Inflammatory macrophage treated with lipopolysaccharide for 1 hour (primary cell): ENCODE measurements at regions not wholly inside any gene's neighbourhood (a gene's known extent, or its start where the extent isn't known, plus 50 kb on each side); places are given as distances from the start of the nearest gene placed in this dataset.
"Not testable (repeated sequence)": the region's sequence is repeated elsewhere in the genome, so short reads cannot be mapped to it uniquely, and the experiment has no call there.

ENCODE experiments used
- DNase-seq, 2 donors: peaks; one replicate each; pipeline ENCODE4 v3.0.0-alpha.2; 2020 to 2022

DNA sequence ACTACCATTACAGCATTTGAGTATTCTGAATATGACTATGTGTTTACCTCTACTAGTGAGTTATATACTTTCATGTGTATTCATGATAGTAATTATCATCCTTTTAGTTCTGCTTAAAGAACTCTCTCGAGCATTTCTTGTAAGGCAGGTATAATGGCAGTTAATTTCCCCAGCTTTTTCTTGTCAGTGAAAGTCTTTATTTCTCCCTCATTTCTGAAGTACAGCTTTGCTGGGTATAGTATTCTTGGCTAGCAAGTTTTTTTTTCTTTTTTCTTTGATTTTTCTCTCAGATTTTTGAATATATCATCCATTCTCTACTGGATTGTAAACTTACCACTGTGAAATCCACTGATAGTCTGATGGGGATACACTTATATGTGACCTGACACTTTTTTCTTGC is 165.9 kb upstream of the ARHGAP5 start:
- no peak for DNase-seq

DNA sequence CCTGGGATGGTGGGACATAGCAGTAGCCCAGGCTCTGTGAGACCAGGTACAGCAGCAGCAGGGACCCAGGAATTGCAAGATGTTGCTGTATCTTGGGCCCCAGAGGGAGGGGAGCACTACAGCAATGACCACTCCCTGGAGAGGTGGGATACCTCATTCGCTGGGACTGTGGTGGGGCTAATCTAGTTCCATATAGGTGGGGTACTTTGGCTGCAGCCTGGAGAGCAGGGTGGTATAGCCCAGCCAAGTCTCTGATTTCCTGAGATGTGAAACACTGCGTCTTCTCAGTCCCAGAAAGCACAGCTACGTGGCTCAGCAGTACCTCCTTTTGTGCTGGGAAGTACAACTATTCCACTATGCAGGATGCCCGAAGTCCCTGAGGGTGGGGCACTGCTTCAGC is 163.7 kb upstream of the ARHGAP5 start:
- DNase-seq, result no peak

DNA sequence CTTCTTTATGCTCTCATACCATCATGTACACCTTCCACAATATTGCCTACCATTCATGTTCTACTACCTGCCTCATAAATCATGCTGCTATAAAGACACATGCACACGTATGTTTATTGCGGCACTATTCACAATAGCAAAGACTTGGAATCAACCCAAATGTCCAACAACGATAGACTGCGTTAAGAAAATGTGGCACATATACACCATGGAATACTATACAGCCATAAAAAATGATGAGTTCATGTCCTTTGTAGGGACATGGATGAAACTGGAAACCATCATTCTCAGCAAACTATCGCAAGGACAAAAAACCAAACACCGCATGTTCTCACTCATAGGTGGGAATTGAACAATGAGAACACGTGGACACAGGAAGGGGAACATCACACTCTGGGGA is 158.8 kb upstream of the ARHGAP5 start:
- DNase-seq, result not testable (repeated sequence)

DNA sequence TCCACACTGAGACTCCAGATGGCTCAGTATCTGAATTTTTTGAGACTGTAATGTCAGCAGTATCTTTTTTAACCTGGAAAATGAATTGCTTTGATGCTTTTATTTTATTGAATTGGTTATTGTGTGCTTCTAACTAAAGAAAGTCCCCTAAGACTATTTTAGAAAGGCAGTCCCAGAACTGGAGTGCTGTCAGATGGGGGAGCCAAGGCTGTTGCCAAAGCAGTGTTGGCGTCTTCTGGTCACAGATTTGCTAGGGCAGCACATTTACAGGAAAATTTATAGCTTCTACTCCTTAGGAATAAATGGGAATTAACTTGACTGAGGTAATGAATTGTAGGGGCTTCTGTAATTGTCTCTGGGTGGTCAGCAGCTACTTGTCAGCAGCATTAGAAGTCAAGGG is 157.1 kb upstream of the ARHGAP5 start:
- no peak for DNase-seq

DNA sequence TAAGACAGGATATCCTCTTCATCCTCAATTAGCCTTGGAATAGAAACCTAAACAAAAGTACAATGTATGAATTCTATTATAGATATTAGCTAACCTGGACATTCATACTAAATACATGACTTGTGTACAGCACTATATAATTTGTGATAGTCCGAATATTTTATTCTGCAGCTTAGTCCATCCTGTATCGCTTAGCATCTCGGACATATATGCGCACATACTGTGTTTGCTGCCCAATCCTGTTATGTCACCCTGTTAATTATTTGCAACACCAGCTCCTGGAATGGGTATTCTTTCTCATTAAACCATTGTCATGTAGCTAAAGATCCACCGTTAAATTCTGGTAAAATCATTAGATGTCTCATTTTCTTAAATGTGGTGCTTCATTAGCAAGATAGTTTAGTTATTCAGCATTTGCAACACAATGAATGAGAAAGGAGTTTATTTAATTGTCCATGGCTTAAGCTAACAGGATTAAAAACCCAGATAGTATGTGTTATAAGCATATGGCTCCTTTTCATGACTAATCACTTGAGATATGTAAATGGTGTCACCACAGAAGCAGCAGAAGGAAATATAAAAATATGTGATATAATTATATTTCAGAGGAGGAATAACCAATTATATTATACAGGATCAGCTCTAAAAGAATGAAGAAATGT is 156.0 kb upstream of the ARHGAP5 start:
- DNase-seq, result no peak

DNA sequence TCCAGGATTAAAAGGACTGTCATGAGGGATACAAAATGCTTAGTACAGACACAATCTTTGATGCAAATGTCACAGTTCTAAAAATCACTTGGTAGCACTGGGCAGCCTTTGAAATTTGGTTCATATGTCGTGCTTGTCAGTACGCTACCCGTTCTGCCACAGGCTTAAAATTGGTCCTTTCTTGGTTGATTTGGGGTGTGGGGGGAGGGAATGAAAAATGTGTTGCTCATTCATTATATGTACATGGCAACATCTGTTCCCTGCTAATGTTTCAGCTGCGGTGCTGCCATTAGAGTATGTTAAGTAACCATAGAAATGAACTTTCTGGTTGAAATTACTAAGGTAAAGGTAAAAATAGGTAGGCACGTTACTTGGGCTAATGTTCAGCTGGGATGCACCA is 155.4 kb upstream of the ARHGAP5 start:
- no peak for DNase-seq

DNA sequence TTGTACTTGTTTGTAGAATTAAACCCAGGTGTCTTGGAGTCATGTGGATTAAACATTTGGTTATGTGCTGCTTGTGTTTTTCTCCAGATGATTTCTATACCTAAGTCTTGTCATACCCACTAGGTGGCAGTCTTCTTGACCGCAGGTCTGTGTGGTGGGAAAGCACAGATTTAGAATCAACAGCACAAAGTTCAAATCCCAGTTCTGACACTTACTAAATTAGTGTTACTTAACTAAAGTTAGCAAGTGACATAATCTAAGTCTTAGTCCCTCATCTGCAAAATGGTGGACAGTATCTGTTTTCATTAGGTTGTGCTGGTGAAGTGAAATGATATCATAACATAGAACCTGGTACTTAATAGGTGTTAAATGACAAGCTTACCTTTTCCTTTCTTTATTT is 151.0 kb upstream of the ARHGAP5 start:
- peak; percentile 53 to 63 for DNase-seq

DNA sequence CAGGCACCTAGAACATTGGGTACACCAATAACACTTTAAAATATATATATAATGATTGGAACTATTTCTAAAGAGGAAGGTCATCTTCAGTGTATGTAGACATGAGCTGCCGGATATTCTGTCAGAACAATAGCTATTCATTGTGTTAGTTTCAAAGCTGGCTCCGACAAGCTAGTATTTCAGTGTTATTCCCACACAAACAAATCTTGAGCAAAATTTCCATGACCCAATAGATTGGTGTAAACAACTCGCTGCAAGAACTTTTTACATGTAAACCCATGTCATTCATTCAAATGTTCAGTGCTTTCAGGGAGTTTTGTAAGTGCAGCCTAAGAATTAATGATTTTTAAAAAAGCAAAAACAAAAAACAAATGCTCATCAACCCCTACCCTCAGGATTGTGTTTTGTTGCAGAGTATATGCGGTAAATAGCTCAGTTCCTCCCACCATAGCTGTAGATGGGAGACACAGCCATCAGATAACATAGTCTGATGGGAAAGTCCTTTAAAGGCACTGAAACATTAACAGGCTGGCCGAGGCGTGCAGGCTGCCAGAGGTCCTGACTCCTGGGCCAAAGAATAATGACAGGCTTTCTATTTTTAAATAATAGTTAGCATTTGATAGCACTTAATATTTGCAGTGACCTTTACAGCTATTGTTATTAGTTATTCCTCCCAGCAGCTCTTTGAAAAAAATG is 150.3 kb upstream of the ARHGAP5 start:
- DNase-seq, result no peak

DNA sequence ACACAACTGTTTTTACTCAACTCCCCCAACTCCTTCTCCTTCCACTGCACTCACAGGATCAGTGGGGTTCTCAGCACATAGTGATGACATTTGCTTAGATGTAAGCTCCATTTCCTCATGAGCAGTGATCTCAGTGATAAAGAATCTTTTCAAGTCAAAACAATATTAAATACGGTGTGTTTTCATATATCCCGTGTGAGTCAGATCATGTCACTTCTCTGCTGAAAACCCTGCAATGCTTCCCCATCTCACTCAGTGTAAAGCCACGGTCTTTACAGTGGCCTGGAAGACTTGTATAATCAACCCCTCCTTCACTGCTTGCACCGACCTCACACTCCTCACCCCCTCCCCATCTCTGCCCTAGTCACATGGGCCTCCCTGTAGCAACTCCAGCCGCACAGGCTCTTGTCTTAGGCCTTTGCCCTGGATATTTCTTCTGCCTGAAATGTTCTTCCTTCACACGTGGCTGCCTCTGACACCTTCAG is 149.7 kb upstream of the ARHGAP5 start:
- DNase-seq, result no peak

DNA sequence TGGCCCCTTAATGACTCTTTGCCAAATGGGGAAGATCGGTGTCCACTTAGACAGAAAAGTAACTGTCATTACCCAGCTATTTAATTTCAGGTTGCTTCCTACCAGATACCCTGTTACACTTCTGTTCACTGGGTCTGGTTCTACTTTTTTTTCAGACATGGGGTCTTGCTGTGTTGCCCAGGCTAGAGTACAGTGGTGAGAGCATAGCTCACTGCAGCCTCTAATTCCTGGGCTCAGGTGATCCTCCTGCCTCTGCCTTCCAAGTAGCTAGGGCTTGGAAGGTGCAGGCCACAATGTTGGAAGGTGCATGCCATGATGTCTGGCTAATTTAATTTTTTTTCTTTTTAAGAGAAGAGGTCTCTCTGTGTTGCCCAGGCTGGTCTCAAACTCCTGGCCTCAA is 147.0 kb upstream of the ARHGAP5 start:
- no peak for DNase-seq

DNA sequence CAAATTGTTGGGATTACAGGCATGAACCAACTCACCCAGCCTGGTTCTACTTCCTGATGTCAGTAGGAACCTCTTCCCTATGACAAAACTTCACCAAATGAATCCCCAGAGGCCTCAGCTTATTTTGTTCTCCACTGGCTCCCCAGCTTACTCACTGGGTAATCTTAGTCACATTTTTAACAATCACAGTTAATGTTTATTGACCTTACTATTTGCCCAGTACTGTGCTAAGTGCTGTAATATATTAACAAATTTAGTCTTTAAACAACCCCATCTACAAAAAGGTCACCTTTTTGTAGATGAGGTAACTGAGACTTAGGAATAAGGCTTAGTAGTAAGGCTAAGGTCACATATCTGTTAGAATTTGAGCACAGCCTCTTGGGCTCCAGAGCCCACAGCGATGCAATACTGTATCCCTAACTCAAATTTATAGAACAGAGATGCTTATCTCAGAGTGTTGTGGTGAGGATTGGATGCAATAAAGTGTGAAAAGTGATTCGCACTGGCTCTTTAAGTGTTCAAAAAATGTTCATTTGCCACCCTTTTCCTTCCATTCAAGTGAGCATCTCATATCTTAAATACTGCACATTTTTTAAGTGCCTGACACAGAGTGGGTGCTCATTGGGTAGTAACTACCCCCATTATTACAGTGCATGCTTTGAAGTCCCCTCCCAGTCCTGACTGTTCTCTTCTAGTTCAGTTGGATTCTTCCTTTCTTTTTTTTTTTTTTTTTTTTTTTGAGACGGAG is 146.4 kb upstream of the ARHGAP5 start:
- no peak for DNase-seq

DNA sequence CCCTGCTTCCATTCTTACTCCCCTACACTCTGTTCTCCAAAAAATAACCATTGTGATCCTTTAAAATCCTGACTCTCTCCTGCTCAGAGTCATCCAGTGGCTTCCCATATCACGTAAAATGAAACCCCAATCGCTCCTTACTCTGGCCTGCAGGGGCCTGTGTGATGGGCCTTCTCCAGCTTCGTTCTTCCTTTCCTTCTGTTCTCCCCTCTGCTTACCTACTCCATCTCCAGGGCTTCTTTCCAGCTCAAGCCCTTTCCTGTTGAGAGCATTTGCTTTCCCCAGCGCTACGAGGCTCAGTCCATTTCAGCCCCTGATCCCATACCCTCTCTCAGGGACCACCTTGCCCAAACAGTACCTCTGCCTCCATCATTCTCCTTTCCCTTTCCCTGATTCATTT is 144.4 kb upstream of the ARHGAP5 start:
- no peak for DNase-seq

DNA sequence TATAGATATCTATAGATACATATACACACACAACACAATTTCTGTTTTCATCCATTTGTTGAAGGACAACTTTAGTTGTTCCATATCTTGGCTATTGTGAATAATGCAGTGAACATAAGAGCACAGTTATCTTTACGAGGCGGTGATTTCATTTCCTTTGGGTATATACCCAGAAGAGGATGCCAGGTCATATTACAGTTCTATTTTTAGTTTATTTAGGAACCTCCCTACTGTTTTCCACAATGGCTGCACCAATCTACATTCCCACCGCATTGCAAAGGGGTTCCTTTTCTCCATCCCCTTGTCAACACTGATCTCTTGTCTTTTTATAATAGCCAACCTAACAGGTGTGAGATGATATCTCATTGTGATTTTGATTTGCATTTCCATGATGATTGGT is 143.4 kb upstream of the ARHGAP5 start:
- DNase-seq, result no peak

DNA sequence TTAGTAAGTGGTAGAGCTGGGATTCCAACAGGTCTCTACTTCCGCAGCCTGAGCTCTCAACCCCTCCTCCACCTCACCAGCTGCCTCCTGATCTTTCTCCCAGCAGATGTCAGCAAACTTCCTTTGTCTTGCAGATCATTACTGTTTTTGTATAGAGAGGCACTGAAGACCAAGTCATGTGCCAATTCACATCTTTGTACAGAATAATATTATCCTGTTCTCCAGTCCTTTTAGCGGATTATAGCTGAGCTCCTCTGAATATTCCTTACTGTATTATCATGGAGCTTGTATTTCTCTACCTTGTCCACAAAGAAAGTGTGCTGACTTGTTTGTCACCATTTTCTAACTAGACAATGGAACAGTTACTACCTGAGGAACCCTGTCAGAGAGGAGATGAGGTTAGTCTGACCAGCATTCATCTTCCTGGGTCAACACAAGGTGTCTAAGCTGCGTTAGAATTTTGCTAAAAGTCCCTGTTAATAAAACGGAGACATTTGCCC is 142.3 kb upstream of the ARHGAP5 start:
- no peak for DNase-seq

DNA sequence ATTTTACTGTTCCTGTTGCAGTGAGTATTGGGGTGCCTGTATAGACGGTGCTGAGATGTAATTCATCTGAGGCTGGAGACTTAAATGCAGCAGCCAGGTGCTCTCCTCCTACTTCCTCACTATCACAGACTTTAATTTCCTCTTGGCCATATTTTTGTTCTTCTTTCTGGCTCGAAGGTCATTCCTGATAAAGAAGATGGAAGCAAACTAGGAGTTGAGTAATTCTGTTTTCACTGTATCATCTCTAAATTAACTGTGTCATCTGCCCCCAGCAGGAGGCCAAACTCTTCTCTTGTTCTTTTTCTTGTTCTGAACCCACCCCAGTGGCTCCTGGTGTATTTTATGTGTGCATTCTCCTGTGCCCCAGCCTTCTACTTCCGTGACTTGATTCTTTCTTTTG is 141.7 kb upstream of the ARHGAP5 start:
- DNase-seq, result no peak

DNA sequence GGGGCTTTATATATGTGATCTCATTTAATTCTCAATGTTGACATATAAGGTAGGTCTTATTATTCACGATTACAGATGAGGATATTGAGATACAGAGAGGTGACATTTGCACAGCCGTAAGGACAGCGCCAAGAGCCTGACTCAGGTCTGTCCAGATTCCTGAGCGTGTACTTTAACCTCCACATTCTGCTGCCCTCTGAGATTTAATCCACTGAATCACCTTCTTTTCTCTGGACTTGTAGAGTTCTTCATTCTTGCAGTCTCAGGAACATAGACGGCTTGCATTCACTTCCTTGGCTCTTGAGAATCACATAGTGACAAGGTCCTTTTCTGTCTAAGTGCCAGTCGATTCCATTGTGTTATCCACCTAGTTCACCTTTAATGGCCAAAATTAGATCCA is 141.0 kb upstream of the ARHGAP5 start:
- DNase-seq, result no peak

DNA sequence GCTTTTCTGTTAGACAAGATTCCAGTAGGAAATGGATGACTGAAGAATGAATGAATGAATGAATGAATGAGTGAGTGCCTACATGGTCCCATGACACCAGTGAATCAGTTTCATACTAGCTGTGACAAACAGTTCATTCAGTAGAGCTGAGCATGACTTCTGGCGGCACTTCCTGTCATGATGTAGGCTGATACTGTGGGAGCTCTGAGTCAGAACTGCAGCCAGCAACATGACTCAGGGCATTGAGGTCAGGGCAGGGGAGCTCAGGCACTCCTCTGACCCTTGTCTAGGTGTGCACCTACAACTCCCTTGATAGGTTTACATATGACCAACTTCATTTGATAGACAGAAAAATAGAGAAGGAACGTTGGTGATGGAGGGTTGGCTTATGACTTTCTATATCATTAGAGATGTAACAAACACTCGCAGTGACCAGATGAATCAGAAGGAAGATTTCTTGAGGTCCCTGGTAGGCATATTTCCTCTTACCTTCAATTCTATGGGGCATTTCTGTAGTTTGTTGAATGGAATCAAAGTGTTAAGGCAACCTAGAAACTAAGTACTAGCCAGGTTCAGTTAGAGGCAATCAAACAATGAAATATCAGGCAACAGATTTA is 139.3 kb upstream of the ARHGAP5 start:
- peak; percentile 56 to 87 for DNase-seq

DNA sequence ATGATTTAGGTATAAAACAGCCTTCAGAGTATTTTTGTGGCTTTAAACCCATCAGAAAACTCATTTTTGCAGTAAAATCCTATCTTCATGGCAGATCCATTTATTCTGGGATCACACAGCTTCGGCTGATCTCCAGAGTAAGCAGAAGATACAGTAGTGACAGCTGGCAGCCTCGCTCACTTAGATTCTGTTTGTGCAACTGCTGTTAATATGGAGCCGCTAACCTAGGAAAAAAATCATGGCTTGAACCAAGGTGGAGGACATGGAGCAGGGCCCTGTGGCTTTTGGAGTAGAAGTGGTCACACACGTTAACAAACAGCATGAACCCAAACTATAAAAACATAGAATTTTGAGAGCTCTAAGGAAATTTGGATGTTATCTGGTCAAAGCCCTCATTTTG is 137.2 kb upstream of the ARHGAP5 start:
- no peak for DNase-seq

DNA sequence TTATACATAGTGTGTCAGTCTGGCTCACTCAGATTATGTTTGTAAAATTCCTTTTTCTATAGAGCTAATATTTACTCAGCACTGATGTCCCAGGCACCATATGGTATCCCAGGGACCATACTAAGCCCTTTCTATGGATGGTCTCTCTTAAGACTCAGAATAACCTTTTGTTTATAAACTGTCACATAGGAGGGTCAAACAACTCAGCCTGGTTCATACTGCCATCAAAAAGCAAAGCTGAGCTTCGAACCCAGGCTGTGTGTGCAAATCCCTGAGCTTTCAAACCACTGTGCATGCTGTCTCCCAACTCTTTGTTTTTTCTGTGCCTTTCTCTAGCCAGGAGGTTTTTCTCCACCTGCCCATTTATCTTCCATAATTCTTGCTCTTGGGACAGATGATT is 135.6 kb upstream of the ARHGAP5 start:
- DNase-seq, result no peak

DNA sequence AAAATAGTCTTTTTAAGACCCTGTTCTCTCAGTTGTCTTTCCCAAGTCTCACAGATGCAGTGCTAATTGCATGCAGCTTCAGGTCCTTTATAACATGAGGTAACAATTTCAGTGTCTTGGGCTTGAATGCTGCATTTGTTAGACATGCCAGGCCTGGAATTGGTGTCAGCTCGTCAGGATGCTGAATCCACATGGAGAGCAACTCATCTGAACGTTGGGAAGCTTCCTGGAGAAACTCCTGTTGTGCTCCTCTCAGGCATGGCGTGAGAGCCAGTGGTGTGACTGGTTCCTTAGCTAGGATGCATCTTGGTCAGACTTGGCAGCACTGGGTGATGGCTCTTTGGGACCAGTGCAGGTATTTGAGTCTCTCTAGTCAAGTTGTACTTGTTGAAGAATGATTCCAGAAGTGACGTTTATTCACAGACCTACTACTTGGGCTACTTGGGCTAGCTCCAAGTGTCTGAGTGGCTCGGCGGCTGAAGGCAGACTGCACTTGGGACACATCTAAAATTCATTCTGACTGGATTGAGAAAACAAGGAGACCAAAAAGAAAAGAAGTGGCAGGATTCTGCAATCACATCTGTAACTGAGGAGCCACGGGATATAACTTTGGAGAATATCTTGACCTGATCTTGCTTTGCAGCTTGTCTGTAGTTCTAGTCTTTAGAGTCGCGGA is 134.8 kb upstream of the ARHGAP5 start:
- DNase-seq, result no peak

DNA sequence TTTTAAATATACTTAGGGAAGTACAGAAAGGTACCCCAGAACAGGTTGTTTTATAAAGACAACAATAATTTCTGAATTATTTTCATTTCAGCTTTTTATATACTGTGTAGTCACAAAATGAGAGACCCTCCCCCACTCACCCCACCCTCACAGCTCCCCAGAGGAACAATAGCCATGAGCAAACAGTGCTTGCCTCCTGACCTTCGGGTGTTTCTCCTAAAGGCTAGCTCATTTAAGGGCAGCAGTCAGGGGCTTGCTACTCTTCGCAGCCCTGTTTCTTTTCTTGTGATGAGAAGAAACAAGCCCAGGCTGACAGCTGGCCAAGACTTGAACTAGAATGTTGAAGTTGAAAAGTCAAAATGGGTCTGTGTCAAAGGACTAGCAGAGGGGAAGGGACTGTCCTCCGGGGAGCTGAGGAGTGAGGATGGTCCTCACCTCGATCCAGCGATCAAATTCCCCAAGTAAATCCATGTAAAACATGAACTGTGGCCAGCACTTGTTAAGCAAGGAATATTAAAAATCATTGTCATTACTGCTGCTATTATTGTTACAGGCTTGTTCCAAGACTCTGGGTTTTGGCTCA is 133.8 kb upstream of the ARHGAP5 start:
- no peak for DNase-seq

DNA sequence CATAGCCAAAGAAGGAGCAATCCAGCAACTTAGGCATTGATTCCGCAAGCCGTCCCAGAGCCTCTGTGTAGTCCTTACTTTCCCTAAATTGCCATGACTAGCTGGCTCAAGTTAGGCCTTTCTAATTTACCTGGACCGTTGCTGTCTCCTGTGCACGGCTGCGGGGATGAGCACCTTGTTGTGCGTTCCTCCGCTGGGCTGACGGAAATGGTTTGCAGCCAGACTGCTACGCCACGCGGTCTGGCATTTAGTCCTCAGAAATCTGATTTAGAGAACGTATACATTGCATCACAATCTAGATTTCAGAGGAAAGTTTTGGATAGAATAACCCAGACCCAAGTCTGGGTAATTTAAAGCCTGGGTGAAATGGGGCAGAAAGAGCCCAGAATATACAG is 133.2 kb upstream of the ARHGAP5 start:
- DNase-seq, result no peak
